Central memory CD8-positive, alpha-beta T cell (primary cell): ENCODE measurements at regions not wholly inside any gene's neighbourhood (a gene's known extent, or its start where the extent isn't known, plus 50 kb on each side); places are given as distances from the start of the nearest gene placed in this dataset.

Experiments used
- ATAC-seq: fragments of 150-1000 bp; cut with Tn5 transposase; replicated peaks from 2 replicates; pipeline ENCODE4 v1.10.0; 2022; ENCODE audit warnings: mild to moderate bottlenecking, moderate FRiP score, moderate number of reproducible peaks; ENCODE audit not compliant: poor library complexity, severe bottlenecking; ENCODE audit errors: extremely low read depth
- DNase-seq, 2 donors: peaks; one replicate each; pipeline ENCODE4 v3.0.0; 2021; ENCODE audit warnings: low spot score in 2 of 2
- H3K27ac Mint-ChIP-seq: one replicate; pipeline ENCODE4 v1.8.0; 2022; ENCODE audit warnings: low read depth, mild to moderate bottlenecking, moderate library complexity, mixed read lengths
- H3K27me3 Mint-ChIP-seq: one replicate; pipeline ENCODE4 v1.8.0; 2022; ENCODE audit warnings: mixed read lengths
- H3K36me3 Mint-ChIP-seq: one replicate; pipeline ENCODE4 v1.8.0; 2022; ENCODE audit warnings: mild to moderate bottlenecking, moderate library complexity, mixed read lengths; ENCODE audit not compliant: insufficient read depth
- H3K4me1 Mint-ChIP-seq: one replicate; pipeline ENCODE4 v1.8.0; 2022; ENCODE audit warnings: mixed read lengths
- H3K4me3 Mint-ChIP-seq: one replicate; pipeline ENCODE4 v1.8.0; 2022; ENCODE audit warnings: mild to moderate bottlenecking, moderate library complexity, mixed read lengths
- H3K9me3 Mint-ChIP-seq: one replicate; pipeline ENCODE4 v1.8.0; 2022; ENCODE audit warnings: mixed read lengths

DNA sequence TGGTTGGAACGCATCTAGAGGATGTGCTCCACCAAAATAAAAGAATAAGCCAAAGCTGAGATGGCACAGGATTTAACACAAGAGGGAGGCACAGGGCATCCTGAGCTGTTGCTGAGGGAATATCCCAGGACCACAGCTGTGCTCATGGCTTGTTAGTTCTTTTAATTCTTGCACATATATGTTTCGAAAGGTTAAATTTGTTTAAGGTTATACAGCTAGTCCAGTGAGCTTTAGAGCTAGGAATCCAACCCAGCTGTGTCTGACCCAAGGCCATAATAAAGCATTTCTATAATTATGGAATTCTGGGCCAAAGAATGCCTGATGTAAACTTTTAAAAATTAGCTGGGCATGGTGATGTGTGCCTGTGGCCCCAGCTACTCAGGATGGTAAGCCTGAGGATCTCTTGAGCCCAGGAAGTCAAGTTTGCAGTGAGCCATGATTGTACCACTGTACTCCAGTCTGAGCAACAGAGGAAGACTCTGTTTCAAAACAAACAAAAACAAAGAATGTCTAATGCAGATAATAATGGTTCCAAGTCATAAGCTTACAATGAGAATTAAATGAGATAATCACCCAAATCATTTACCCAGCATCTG, 66.4 kb upstream of the CCBE1 start:
- H3K4me1 Mint-ChIP-seq: no peaks in the 10 kb centered on the region
- DNase-seq (no peak), ATAC-seq (no peak)
- no peaks in the 10 kb centered on the region for H3K36me3 Mint-ChIP-seq
- no peak overlapping the region for H3K27ac Mint-ChIP-seq
- H3K4me3 Mint-ChIP-seq: no peak overlapping the region
- peaks cover 15% of the 10 kb centered on the region for H3K27me3 Mint-ChIP-seq
- no peaks in the 10 kb centered on the region for H3K9me3 Mint-ChIP-seq

DNA sequence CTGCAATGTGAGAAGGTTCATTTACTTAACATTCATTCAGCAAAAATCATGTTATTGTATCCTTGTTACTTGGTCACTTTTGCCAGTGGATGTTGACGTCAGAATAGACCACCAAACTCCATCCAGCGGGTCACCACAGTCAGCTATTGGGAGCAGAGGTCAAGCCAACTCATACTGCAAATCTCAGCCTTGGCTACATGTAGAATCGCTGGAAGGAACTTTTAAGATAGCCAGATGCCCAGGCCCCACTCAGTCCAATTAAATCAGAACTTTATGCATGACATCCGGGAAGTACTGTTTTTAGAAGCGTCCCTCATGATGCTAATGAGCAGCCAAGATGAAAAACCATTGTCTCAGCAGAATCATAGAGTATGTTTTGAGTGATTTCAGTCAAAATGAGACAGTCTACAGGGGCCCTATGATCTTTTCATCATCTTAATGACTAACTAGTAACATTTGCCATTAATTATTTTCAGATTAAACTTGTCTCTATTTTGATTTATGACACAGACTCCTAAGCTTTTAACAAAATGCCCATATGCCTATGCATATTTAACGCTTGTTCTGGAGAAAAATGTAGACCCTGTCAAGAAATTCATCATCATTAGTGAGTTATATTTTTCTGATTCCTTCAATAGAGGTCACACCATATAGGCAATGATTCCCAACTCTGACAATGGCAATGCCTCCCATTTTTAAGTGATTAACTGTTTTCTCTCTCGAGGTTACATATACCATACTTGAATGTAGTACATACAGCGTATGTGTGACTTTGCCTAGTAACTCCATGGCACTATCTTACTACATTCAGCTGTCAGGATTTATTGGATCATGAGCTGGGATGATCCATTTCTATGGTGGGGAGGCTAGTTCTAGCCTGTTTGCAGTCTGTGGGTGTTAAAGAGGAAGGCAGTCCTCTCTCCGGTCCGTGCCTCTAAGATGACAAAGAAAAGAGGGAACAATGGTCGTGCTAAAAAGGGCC, 63.7 kb upstream of the CCBE1 start:
- Mint-ChIP-seq H3K27ac (no peak overlapping the region), H3K27me3 (peaks cover 38% of the 10 kb centered on the region)

DNA sequence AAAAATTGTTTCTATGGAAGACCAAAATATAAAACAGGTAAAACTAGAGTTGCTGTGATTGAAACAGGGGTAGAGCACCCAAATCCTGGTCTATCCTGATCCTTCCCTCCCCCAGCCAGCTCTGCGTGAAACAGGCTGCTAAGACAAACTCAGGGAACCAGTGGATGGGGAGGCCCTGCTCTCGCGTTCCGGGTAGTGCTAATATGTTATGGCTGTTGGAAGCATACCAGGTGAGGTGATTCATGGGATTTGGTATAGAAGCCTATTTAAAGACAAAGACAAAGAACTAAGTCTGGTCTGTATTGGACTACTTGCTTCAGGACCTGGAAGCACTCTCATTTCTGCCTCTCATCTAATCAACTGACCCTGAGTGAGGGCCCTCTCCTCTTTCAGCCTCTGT, 63.0 kb upstream of the CCBE1 start:
- DNase-seq (no peak), ATAC-seq (no peak)
- H3K27me3 Mint-ChIP-seq: peaks cover 38% of the 10 kb centered on the region
- H3K9me3 Mint-ChIP-seq: no peaks in the 10 kb centered on the region
- H3K27ac Mint-ChIP-seq: no peak overlapping the region
- no peaks in the 10 kb centered on the region for H3K4me1 Mint-ChIP-seq
- H3K4me3 Mint-ChIP-seq: no peak overlapping the region
- H3K36me3 Mint-ChIP-seq: no peaks in the 10 kb centered on the region

More for the DNA sequence above, 63.7 kb upstream of the CCBE1 start:
- no peak for ATAC-seq
- H3K4me3 Mint-ChIP-seq: no peak overlapping the region
- no peak for DNase-seq
- H3K9me3 Mint-ChIP-seq: no peaks in the 10 kb centered on the region
- no peaks in the 10 kb centered on the region for H3K4me1 Mint-ChIP-seq
- no peaks in the 10 kb centered on the region for H3K36me3 Mint-ChIP-seq

DNA sequence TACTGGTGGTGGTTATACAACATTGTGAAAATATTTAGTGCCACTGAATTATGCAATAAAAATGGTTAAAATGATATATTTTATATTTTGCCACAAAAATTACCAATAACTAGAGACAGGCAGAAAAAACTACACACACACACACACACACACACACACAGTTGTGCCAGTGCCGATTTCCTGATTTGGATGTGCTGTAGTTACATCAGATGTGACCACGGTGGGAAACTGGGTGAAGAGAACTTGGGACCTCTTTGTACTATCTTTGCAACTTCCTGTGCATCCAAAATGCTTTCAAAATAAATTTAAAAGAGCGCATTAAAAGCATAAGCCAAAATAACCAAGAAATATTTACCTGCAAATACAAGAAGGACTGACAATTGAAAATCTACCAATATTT, 61.6 kb upstream of the CCBE1 start:
- Mint-ChIP-seq H3K36me3 (no peaks in the 10 kb centered on the region), H3K4me3 (no peak overlapping the region), H3K4me1 (no peaks in the 10 kb centered on the region), H3K9me3 (no peaks in the 10 kb centered on the region), H3K27ac (no peak overlapping the region), H3K27me3 (peaks cover 38% of the 10 kb centered on the region)
- no peak for DNase-seq
- ATAC-seq: no peak

DNA sequence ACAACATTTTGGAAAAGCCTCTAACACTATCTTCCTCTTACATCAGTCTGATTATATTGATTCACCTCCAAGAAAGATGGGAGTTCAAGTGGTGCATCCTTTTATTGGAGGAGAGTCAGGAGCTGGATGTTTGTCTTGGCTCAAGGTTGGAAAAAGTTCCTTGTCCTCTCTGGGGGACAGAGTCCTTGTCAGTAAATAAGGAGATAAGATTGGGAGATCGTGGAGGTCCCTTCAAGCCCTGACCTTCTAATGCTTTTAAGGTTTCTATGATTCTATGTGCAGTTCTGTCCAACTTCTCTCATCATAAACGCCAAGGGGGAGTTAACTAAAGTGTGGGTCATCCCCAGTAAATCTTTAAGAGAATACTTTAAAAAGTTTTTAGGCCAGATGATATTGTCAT, 60.9 kb upstream of the CCBE1 start:
- H3K27me3 Mint-ChIP-seq: peaks cover 35% of the 10 kb centered on the region
- ATAC-seq (no peak), DNase-seq (no peak)
- H3K36me3 Mint-ChIP-seq: no peaks in the 10 kb centered on the region
- no peaks in the 10 kb centered on the region for H3K9me3 Mint-ChIP-seq
- no peak overlapping the region for H3K4me3 Mint-ChIP-seq
- no peak overlapping the region for H3K27ac Mint-ChIP-seq
- H3K4me1 Mint-ChIP-seq: no peaks in the 10 kb centered on the region

DNA sequence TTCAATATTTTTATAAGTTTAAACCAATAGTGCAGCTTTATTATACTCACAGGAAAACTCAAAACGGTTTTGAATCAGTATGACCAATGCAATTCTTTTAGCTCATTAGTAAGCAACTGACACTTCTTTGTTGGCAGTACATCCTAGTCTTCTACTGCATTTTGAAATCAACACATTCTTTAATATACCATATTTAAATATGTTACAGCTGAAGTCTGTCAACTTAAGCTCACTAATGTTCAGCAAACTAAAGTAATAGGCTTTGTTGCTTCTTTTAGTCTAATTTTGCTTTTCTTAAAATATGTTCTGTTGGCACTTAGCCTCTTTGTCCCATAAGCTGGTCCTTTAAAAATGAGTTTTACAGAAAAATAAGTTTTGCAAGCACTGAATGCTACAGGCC, 55.4 kb upstream of the CCBE1 start:
- ATAC-seq: no peak
- Mint-ChIP-seq H3K27me3 (peaks cover 20% of the 10 kb centered on the region), H3K4me3 (no peak overlapping the region), H3K36me3 (no peaks in the 10 kb centered on the region), H3K9me3 (no peaks in the 10 kb centered on the region), H3K4me1 (no peaks in the 10 kb centered on the region), H3K27ac (no peak overlapping the region)
- DNase-seq: no peak

DNA sequence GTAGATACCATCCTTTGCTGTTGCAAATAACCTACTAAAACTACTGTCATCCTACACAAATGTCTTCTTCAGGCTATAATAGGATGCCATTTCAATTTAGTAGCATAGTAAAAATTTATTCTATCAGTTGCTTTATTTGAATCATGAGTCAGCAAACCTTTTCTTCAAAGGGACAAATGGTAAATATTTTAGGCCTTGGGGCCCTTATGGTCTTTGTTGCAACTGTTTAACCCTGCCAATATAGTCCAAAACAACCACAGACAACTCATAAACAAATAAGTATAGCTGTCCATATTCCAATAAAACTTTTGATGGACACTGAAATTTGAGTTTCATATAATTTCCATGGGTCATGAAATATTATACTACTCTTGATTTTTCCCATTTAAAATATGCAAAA, 54.0 kb upstream of the CCBE1 start:
- no peak for DNase-seq
- H3K36me3 Mint-ChIP-seq: no peaks in the 10 kb centered on the region
- H3K4me1 Mint-ChIP-seq: no peaks in the 10 kb centered on the region
- peaks cover 11% of the 10 kb centered on the region for H3K27me3 Mint-ChIP-seq
- no peak for ATAC-seq
- no peak overlapping the region for H3K4me3 Mint-ChIP-seq
- no peak overlapping the region for H3K27ac Mint-ChIP-seq
- no peaks in the 10 kb centered on the region for H3K9me3 Mint-ChIP-seq

DNA sequence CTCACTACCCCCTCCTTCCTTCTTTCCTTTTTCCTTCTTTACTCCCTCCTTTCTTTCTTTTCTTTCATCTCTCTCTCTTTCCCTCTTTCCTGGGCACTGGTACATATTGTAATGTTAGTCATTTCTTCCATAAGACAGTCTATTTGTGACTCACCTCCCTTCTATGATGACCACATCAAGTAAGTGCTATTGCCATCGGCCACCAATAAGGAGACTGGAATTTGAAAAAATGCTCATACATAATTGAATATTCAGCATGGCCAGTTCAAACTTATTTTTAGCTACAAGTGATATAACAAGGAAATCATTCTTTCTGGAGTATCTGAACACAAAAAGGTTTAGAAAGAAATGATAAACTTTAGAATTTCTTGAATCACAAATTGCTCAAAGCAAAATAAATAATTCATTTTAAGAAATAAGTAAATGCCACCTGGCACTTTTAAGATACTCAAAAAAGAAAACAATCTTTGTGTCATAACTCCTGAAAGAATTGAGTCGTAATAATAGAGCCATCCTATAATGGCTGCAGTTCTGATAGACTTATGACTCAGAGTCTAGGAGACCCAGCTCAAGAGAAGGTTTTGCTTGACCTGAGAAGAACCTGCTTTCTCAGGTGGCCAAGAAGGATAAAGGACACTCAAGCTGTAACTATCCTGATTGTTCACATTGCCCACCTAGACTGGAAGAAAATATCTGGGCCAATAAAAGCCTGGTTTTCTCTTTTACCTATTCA, 51.6 kb upstream of the CCBE1 start:
- Mint-ChIP-seq H3K9me3 (no peaks in the 10 kb centered on the region), H3K4me1 (no peaks in the 10 kb centered on the region), H3K4me3 (no peak overlapping the region), H3K27me3 (peaks cover 9% of the 10 kb centered on the region), H3K27ac (no peak overlapping the region), H3K36me3 (no peaks in the 10 kb centered on the region)
- ATAC-seq (no peak), DNase-seq (no peak)
